NB4 (cell line): ENCODE measurements at regions not wholly inside any gene's neighbourhood (a gene's known extent, or its start where the extent isn't known, plus 50 kb on each side); places are given as distances from the start of the nearest gene placed in this dataset.
"Not testable (repeated sequence)": the region's sequence is repeated elsewhere in the genome, so short reads cannot be mapped to it uniquely, and the experiment has no call there.

Experiments
- DNase-seq: peaks from one replicate; pipeline ENCODE4 v3.0.0; 2010; ENCODE audit warnings: low read depth
- H3K4me3 ChIP-seq: one replicate; pipeline ENCODE4 v1.5.1; 2011; ENCODE audit warnings: mild to moderate bottlenecking, low read depth, low read length, moderate library complexity
- CTCF ChIP-seq: IDR thresholded peaks from one replicate; pipeline ENCODE4 v1.5.1; 2012; ENCODE audit warnings: low read depth, low read length
- MAX ChIP-seq: IDR thresholded peaks from 2 replicates; pipeline ENCODE4 v1.6.1; 2011; ENCODE audit warnings: low read depth, low read length
- MYC ChIP-seq: IDR thresholded peaks from 2 replicates; pipeline ENCODE4 v1.6.1; 2011; ENCODE audit warnings: low read depth, low read length
- POLR2A ChIP-seq: IDR thresholded peaks from 2 replicates; pipeline ENCODE4 v1.6.1; 2011; ENCODE audit warnings: mild to moderate bottlenecking; ENCODE audit not compliant: insufficient read length; ENCODE audit errors: extremely low read depth

GRCh38 chr12:59329462-59329861 is 266.4 kb upstream of the SLC16A7 start:
- TF ChIP-seq MYC (no peak), CTCF (no peak), MAX (no peak), POLR2A (no peak)
- H3K4me3 ChIP-seq = no peak overlapping the region
- no peak for DNase-seq

GRCh38 chr12:59328395-59329075 is 267.3 kb upstream of the SLC16A7 start:
- not testable (repeated sequence) for H3K4me3 ChIP-seq

GRCh38 chr12:59326457-59326856 is 269.4 kb upstream of the SLC16A7 start:
- DNase-seq, H3K4me3 ChIP-seq: not testable (repeated sequence)

More at GRCh38 chr12:59328395-59329075, 267.3 kb upstream of the SLC16A7 start:
- DNase-seq = not testable (repeated sequence)

GRCh38 chr12:59322473-59322872 is 273.4 kb upstream of the SLC16A7 start:
- TF ChIP-seq MAX (no peak), CTCF (no peak), POLR2A (no peak), MYC (no peak)
- H3K4me3 ChIP-seq = no peak overlapping the region
- DNase-seq = no peak

GRCh38 chr12:59321278-59321677 is 274.6 kb upstream of the SLC16A7 start:
- no peak for TF ChIP-seq MYC
- no peak overlapping the region for H3K4me3 ChIP-seq
- no peak for DNase-seq

GRCh38 chr12:59320112-59320511 is 275.7 kb upstream of the SLC16A7 start:
- no peak for DNase-seq
- H3K4me3 ChIP-seq = no peak overlapping the region
- TF ChIP-seq CTCF (no peak), MAX (no peak), MYC (no peak), POLR2A (no peak)

- no peak for TF ChIP-seq MAX
- TF ChIP-seq CTCF = no peak
- no peak for TF ChIP-seq POLR2A
- no peak for TF ChIP-seq MYC
- no peak overlapping the region for H3K4me3 ChIP-seq
- DNase-seq = no peak
Measured at GRCh38 chr12:59318940-59319339, 276.9 kb upstream of the SLC16A7 start.
